ENCODE measurements at regions not wholly inside any gene's neighbourhood (a gene's known extent, or its start where the extent isn't known, plus 50 kb on each side); places are given as distances from the start of the nearest gene placed in this dataset.

GRCh38 chr11:94705419-94705818, 62.7 kb upstream of the AMOTL1 start:
- CTCF ChIA-PET (ENCODE audit: low intra/inter-chr PET ratio) = interaction anchor here (0.5 kb wide), 1 partner anchor 288 kb away, joined by 3 read pairs; no protein-coding TSS in a partner anchor
- H3K4me2 ChIP-seq (ENCODE audit: insufficient read depth, low read length) = no peak overlapping the region
- intact Hi-C loops (cut with micrococcal nuclease) (no loop called here), in situ Hi-C loops (cut with MboI) (no loop called here)
- H3K9me3 ChIP-seq (replicated peaks; ENCODE audit: control insufficient read depth, insufficient read depth, low read depth, low read length) = no peaks in the 10 kb centered on the region
- no peak overlapping the region for H3K27ac ChIP-seq (ENCODE audit: extremely low read depth, low read depth, low read length)
- no peaks in the 10 kb centered on the region for H3K36me3 ChIP-seq (ENCODE audit: control insufficient read depth, insufficient read depth, low read length)
- H3K4me1 ChIP-seq (replicated peaks in 1 of 2; ENCODE audit: control insufficient read depth in 2 of 2, insufficient read depth in 2 of 2, low read length in 2 of 2) = no peaks in the 10 kb centered on the region
- no peaks in the 10 kb centered on the region for H3K9me1 ChIP-seq (ENCODE audit: control insufficient read depth, insufficient read depth, low read length)
- no peak overlapping the region for H2AFZ ChIP-seq (ENCODE audit: low read depth, low read length)
- POLR2A ChIA-PET = interaction anchor here (1.1 kb wide), 1 partner anchor 10 kb away, joined by 4 read pairs; no protein-coding TSS in a partner anchor
- H3K4me3 ChIP-seq = no peak overlapping the region
- no peak for ATAC-seq
- FAIRE-seq = no peak
- no peaks in the 10 kb centered on the region for H4K20me1 ChIP-seq (replicated peaks; ENCODE audit: control insufficient read depth, insufficient read depth, low read length)
- H3K79me2 ChIP-seq (ENCODE audit: control insufficient read depth, insufficient read depth, low read length) = no peaks in the 10 kb centered on the region
- no TSS peak for BruUV-seq (replicated peaks)
- DNase-seq (ENCODE audit: extremely low read depth in 1 of 4, low spot score in 3 of 4) = no peak
- no peak overlapping the region for H3K9ac ChIP-seq (ENCODE audit: insufficient read depth in 1 of 2, low read depth in 2 of 2, low read length in 2 of 2)
- H3K27me3 ChIP-seq (ENCODE audit: control insufficient read depth in 2 of 2, insufficient read depth in 2 of 2, low read length in 2 of 2) = no peaks in the 10 kb centered on the region
- TF ChIP-seq ZNF12 (CRISPR knock-in tag; IDR thresholded peaks at IDR 0.05) (no peak), ZBTB26 (CRISPR knock-in tag; IDR thresholded peaks at IDR 0.05) (no peak), RNF2 (IDR thresholded peaks at IDR 0.05) (no peak), RBBP5 (IDR thresholded peaks at IDR 0.05; ENCODE audit: borderline replicate concordance, insufficient read depth, low read length, poor library complexity, severe bottlenecking) (no peak), ZNF239 (CRISPR knock-in tag; IDR thresholded peaks at IDR 0.05) (no peak), NFYB (IDR thresholded peaks at IDR 0.05; ENCODE audit: extremely low read depth, insufficient read length) (no peak), ATF3 (IDR thresholded peaks at IDR 0.05) (no peak), ATF3 (CRISPR knock-in tag; conservative IDR thresholded peaks at IDR 0.05) (no peak), ZBTB5 (IDR thresholded peaks at IDR 0.05) (no peak), PBX2 (CRISPR knock-in tag; IDR thresholded peaks at IDR 0.05; ENCODE audit: low read depth) (no peak), PBX2 (tag; conservative IDR thresholded peaks at IDR 0.05; ENCODE audit: low read depth) (no peak), RCOR1 (IDR thresholded peaks at IDR 0.05; ENCODE audit: borderline replicate concordance in 1 of 2, low read depth in 2 of 2, low read length in 2 of 2) (no peak), ETV5 (CRISPR knock-in tag; IDR thresholded peaks at IDR 0.05; ENCODE audit: low read depth) (no peak), ZNF511 (CRISPR knock-in tag; IDR thresholded peaks at IDR 0.05) (no peak), ZNF584 (CRISPR knock-in tag; IDR thresholded peaks at IDR 0.05; ENCODE audit: low read depth) (no peak), SRSF9 (IDR thresholded peaks at IDR 0.05; ENCODE audit: borderline replicate concordance, low read depth, low read length) (no peak), BACH1 (tag; IDR thresholded peaks at IDR 0.05) (no peak)

All from K562 (cell line).